Adipocyte (in vitro differentiated cells): ENCODE measurements at regions not wholly inside any gene's neighbourhood (a gene's known extent, or its start where the extent isn't known, plus 50 kb on each side); places are given as distances from the start of the nearest gene placed in this dataset.
"Not testable (repeated sequence)": the region's sequence is repeated elsewhere in the genome, so short reads cannot be mapped to it uniquely, and the experiment has no call there.

Experiments
- DNase-seq: peaks from one replicate; pipeline ENCODE4 v3.0.0-alpha.2; 2015; ENCODE audit warnings: low read depth
- H3K27me3 ChIP-seq: replicated peaks from 2 replicates; pipeline ENCODE4 v1.7.0; 2013; ENCODE audit warnings: mild to moderate bottlenecking, low read length, moderate library complexity; ENCODE audit not compliant: control insufficient read depth, insufficient read depth
- H3K36me3 ChIP-seq: 2 replicates; pipeline ENCODE4 v1.7.0; 2013; ENCODE audit warnings: low read length, mild to moderate bottlenecking, moderate library complexity; ENCODE audit not compliant: control insufficient read depth, insufficient read depth, severe bottlenecking
- H3K4me1 ChIP-seq: 2 replicates; pipeline ENCODE4 v1.7.0; 2013; ENCODE audit warnings: mild to moderate bottlenecking, low read length, moderate library complexity; ENCODE audit not compliant: control insufficient read depth, insufficient read depth
- H3K4me3 ChIP-seq: 2 replicates; pipeline ENCODE4 v1.7.0; 2013; ENCODE audit warnings: mild to moderate bottlenecking, low read length, moderate library complexity
- H3K9ac ChIP-seq: 2 replicates; pipeline ENCODE4 v1.7.0; 2013; ENCODE audit warnings: mild to moderate bottlenecking, low read length, moderate library complexity
- H3K9me3 ChIP-seq: 2 replicates; pipeline ENCODE4 v1.7.0; 2013; ENCODE audit warnings: mild to moderate bottlenecking, low read length, moderate library complexity; ENCODE audit not compliant: control insufficient read depth

- not testable (repeated sequence) for H3K9me3 ChIP-seq, H3K4me1 ChIP-seq, H3K27me3 ChIP-seq, DNase-seq, H3K9ac ChIP-seq, H3K36me3 ChIP-seq
- H3K4me3 ChIP-seq = peak overlapping the region; percentile 15
These were observed 995.8 kb downstream of the LTN1 start for GRCh38 chr21:27996906-27997305.

DNA sequence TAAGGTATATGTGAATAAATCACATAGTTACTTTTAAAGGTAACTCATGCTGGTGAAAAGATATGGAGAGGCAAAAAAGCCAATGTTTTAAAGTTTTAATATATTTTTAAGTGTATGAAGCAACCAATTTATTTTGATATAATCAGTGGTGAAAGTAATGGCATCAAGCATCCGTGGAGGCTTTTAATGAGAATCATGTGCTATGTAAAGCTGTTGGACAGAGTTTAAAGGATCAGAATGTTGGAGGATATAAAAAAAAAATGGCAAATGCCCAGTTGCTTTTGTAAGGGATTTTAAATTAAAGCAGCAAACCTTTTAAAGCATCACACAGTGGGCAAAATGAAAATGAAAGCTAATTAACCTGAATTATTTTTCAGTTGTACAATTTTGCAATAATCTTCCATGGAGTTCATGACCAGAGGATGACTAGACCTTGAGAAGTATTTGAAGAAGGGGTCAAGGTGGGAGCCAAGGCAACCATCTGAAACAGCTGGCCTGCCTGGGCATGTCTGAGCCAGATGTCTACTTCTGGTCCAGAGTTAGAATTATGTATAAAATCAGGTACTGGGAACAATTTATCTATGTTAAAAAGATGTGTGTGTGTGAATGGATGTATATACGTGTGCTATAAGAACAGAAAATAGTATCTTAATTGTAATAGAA lies 1007.9 kb downstream of the LTN1 start:
- H3K36me3 ChIP-seq, H3K4me3 ChIP-seq, H3K4me1 ChIP-seq, H3K27me3 ChIP-seq, H3K9ac ChIP-seq, H3K9me3 ChIP-seq: not testable (repeated sequence)
- DNase-seq = peak; percentile 62

DNA sequence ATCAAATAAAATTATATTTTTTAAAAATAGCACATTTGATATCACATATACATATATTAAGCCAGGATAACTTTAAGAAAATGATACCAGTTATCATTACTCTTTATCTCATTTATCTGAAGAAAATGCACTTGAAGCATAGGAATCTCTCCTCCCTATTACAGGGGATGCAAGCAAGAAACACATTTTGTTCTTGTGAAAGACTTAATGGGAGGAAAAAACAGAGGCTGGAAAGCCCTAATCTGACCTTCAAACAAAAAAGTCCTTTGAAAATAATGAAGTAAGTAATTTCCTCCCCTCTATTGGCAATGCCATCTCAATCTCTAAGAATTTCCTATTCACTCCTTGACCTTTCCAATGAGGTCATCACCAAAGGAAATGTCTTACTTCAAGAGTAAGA lies 1012.6 kb upstream of the ADAMTS5 start:
- not testable (repeated sequence) for H3K27me3 ChIP-seq, H3K9ac ChIP-seq, H3K9me3 ChIP-seq, H3K4me1 ChIP-seq, DNase-seq, H3K36me3 ChIP-seq, H3K4me3 ChIP-seq

- no peak for DNase-seq
These were observed 1008.6 kb upstream of the ADAMTS5 start for GRCh38 chr21:27975514-27975913.

DNA sequence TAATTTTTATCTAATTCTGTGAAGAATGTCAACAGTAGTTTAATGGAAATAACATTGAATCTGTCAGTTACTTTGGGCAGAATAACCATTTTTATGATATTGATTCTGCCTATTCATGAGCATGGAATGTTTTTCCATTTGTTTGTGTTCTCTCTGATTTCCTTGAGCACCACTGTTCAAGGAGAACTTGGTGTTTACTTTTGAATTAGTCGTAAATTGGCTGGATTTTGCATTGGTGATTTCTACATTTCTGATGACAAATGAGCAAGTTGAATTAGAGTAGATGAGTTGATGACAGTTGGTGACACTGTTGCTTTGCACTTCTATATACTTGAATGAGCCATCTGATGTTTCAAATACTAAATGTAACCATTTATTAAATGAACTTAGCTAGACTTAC lies 1007.3 kb upstream of the ADAMTS5 start:
- H3K9me3 ChIP-seq, H3K36me3 ChIP-seq, H3K27me3 ChIP-seq, H3K4me3 ChIP-seq, H3K4me1 ChIP-seq, H3K9ac ChIP-seq, DNase-seq: not testable (repeated sequence)

More at GRCh38 chr21:27975514-27975913, 1008.6 kb upstream of the ADAMTS5 start:
- Histone ChIP-seq H3K4me1 (no peaks in the 10 kb centered on the region), H3K4me3 (no peak overlapping the region), H3K9me3 (no peaks in the 10 kb centered on the region), H3K27me3 (no peaks in the 10 kb centered on the region), H3K36me3 (no peaks in the 10 kb centered on the region), H3K9ac (no peak overlapping the region)

DNA sequence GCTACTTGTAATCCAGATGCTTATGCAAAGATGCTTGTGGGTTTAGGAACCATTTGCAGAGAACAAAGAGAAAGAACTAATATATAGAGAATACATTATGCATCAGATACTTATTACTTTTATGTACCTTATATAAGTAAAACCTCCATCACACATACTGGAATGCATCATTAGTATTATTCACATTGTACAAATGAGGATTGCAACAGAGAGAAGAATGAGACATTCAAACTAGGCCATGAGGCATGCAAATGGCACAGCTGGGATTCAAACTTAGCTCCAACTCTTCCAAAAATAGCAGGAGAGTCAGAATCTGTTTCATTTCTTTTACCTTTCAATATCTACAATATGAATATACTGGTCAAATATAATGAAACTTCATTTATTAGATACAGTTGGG lies 1001.4 kb upstream of the ADAMTS5 start:
- not testable (repeated sequence) for DNase-seq, H3K4me1 ChIP-seq, H3K9ac ChIP-seq, H3K27me3 ChIP-seq, H3K36me3 ChIP-seq, H3K4me3 ChIP-seq, H3K9me3 ChIP-seq

DNA sequence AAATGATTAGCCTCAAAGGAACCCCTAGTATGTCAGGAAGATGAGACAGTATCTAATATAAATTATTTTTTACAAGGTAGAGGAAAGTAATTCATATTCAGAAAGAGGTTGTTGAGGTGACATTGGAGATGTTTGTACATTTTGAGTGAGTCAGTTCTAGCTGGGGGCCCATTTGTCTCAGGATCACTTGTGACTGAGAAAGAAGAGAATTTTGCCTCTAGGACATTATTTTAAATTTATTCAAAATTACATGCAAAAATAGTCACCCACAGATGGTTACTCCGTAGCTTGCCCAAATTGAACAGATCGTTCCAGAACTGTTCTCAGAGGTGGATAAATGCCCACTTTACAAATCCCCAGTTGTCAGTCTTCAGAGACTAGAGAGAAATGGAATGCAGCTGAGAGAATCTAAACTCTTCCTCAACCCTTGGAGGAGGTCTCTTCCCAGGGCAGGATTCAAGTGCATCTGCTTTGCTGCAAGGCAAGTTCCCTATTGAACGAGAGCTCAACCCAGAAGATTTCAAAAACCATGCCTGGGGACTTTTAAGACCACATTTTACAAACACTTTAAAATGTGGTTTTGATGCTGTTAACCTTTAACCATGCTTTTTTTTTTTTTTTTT lies 987.8 kb upstream of the ADAMTS5 start:
- no peak overlapping the region for H3K4me3 ChIP-seq
- H3K36me3 ChIP-seq = no peaks in the 10 kb centered on the region
- peaks cover 5% of the 10 kb centered on the region for H3K4me1 ChIP-seq
- DNase-seq = peak; percentile 82
- no peaks in the 10 kb centered on the region for H3K9me3 ChIP-seq
- H3K9ac ChIP-seq = no peak overlapping the region
- no peaks in the 10 kb centered on the region for H3K27me3 ChIP-seq

GRCh38 chr21:27953340-27954045 lies 986.6 kb upstream of the ADAMTS5 start:
- H3K4me3 ChIP-seq = no peak overlapping the region
- no peaks in the 10 kb centered on the region for H3K27me3 ChIP-seq
- no peak for DNase-seq
- H3K9ac ChIP-seq = no peak overlapping the region
- no peaks in the 10 kb centered on the region for H3K36me3 ChIP-seq
- H3K9me3 ChIP-seq = no peaks in the 10 kb centered on the region
- H3K4me1 ChIP-seq = peaks cover 5% of the 10 kb centered on the region

- H3K9ac ChIP-seq, H3K36me3 ChIP-seq, DNase-seq, H3K4me1 ChIP-seq, H3K4me3 ChIP-seq, H3K27me3 ChIP-seq, H3K9me3 ChIP-seq: not testable (repeated sequence)
These were observed 982.2 kb upstream of the ADAMTS5 start for GRCh38 chr21:27949093-27949492.

- not testable (repeated sequence) for H3K4me1 ChIP-seq, H3K9ac ChIP-seq, H3K4me3 ChIP-seq, DNase-seq, H3K27me3 ChIP-seq, H3K36me3 ChIP-seq, H3K9me3 ChIP-seq
These were observed 963.4 kb upstream of the ADAMTS5 start for GRCh38 chr21:27930108-27930767.

DNA sequence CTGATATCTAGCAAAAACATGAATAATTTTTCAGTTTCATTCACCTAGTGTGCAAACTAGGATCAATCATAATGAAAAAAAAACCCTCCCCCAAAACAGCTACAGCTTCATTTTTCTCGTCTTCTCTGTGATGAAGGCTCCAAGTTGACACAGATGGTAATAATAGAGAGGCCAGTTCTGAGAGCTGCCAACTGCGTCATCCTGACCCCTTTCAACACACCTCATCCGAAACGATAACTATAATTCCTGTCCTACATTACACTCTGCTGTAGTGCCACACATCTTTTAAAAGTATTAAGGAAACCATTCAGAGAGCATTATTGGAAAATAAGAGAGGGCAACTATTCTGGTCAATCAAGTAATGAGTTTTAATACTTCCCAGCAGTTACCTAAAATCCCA lies 962.3 kb upstream of the ADAMTS5 start:
- H3K9me3 ChIP-seq, H3K36me3 ChIP-seq, H3K27me3 ChIP-seq, H3K4me3 ChIP-seq, H3K9ac ChIP-seq, H3K4me1 ChIP-seq: not testable (repeated sequence)
- peak; percentile 77 for DNase-seq
